SK-N-SH (cell line): ENCODE measurements at regions not wholly inside any gene's neighbourhood (a gene's known extent, or its start where the extent isn't known, plus 50 kb on each side); places are given as distances from the start of the nearest gene placed in this dataset.

Source experiments
- CTCF ChIA-PET: fragments of 300-600, 350-600 bp; formaldehyde crosslinking; extraction: SDS; loops from one replicate; lab custom pipeline; 2021; lab: Yijun Ruan, JAX
- POLR2A ChIA-PET: fragments of 350-600 bp; sonication (Branson Sonifier 250); formaldehyde crosslinking; extraction: SDS; loops from one replicate; lab custom pipeline; 2020; ENCODE audit warnings: antibody characterized with exemption, inconsistent platforms; lab: Yijun Ruan, JAX
- DNase-seq: peaks from one replicate; pipeline ENCODE4 v3.0.0; 2012
- H2AFZ ChIP-seq: fragments of 200-600 bp; sonication (generic); 2 replicates; pipeline ENCODE4 v1.8.1; 2016; ENCODE audit warnings: antibody characterized with exemption, mild to moderate bottlenecking, low read depth
- H3F3A ChIP-seq: fragments of 200-600 bp; sonication (generic); replicated peaks from 2 replicates; pipeline ENCODE3; 2016; ENCODE audit warnings: antibody characterized with exemption, mild to moderate bottlenecking; ENCODE audit not compliant: insufficient read depth
- H3K27ac ChIP-seq, 2 experiments: fragments of 200-500 bp in 1 of 2; fragments of 200-600 bp in 1 of 2; sonication (Bioruptor generic) in 1 of 2; sonication (generic), shearing (Covaris generic) in 1 of 2; 2 replicates each; pipeline versions ENCODE4 v1.5.1 to v1.6.1; 2014 to 2016; ENCODE audit warnings: low read depth in 2 of 2, inconsistent platforms in 1 of 2, low read length in 1 of 2, mild to moderate bottlenecking in 1 of 2, mixed read lengths in 1 of 2
- H3K27me3 ChIP-seq: fragments of 200-600 bp; sonication (generic), shearing (Covaris generic); 2 replicates; pipeline ENCODE4 v1.6.1; 2016; ENCODE audit warnings: mixed run types; ENCODE audit not compliant: insufficient read depth
- H3K36me3 ChIP-seq, 2 experiments: fragments of 200-500 bp in 1 of 2; fragments of 200-600 bp in 1 of 2; sonication (Bioruptor generic) in 1 of 2; sonication (generic) in 1 of 2; replicated peaks in 1 of 2; 2 replicates each; pipeline versions ENCODE3 to v1.5.1; 2014 to 2016; ENCODE audit warnings: low read length in 1 of 2, mild to moderate bottlenecking in 1 of 2; ENCODE audit not compliant: insufficient read depth in 2 of 2, control insufficient read depth in 1 of 2
- H3K4me1 ChIP-seq, 2 experiments: fragments of 200-500 bp in 1 of 2; fragments of 200-600 bp in 1 of 2; sonication (Bioruptor generic) in 1 of 2; sonication (generic), shearing (Covaris generic) in 1 of 2; 2 replicates each; pipeline versions ENCODE4 v1.5.1 to v1.6.1; 2014 to 2016; ENCODE audit warnings: low read depth in 1 of 2, low read length in 1 of 2, mixed run types in 1 of 2; ENCODE audit not compliant: insufficient read depth in 2 of 2, control insufficient read depth in 1 of 2
- H3K4me2 ChIP-seq: fragments of 200-600 bp; sonication (generic), shearing (Covaris generic); 2 replicates; pipeline ENCODE4 v1.6.1; 2017; ENCODE audit warnings: mixed run types
- H3K4me3 ChIP-seq, 2 experiments: fragments of 200-500 bp in 1 of 2; fragments of 200-600 bp in 1 of 2; sonication (Bioruptor generic) in 1 of 2; sonication (generic), shearing (Covaris generic) in 1 of 2; 2 replicates each; pipeline versions ENCODE4 v1.5.1 to v1.8.1; 2014 to 2016; ENCODE audit warnings: low read depth in 2 of 2, inconsistent platforms in 1 of 2, low read length in 1 of 2, mild to moderate bottlenecking in 1 of 2, mixed read lengths in 1 of 2, moderate library complexity in 1 of 2
- H3K79me2 ChIP-seq: fragments of 200-600 bp; sonication (generic); 2 replicates; pipeline ENCODE4 v1.8.1; 2017; ENCODE audit warnings: mild to moderate bottlenecking; ENCODE audit not compliant: insufficient read depth
- H3K9ac ChIP-seq: fragments of 200-600 bp; sonication (generic); 2 replicates; pipeline ENCODE4 v1.6.1; 2017; ENCODE audit warnings: mixed run types
- H3K9me2 ChIP-seq: fragments of 200-600 bp; sonication (generic); 2 replicates; pipeline ENCODE4 v1.6.1; 2017; ENCODE audit warnings: mixed run types
- H3K9me3 ChIP-seq: fragments of 200-600 bp; sonication (generic); 2 replicates; pipeline ENCODE4 v1.6.1; 2017; ENCODE audit warnings: mixed run types, mild to moderate bottlenecking, moderate library complexity
- H4K20me1 ChIP-seq: fragments of 200-600 bp; sonication (generic); 2 replicates; pipeline ENCODE4 v1.6.1; 2017; ENCODE audit warnings: mild to moderate bottlenecking, mixed run types; ENCODE audit not compliant: insufficient read depth
- CHD2 ChIP-seq: fragments of 150-350 bp; IDR thresholded peaks from 2 replicates; pipeline ENCODE4 v1.6.1; 2018; ENCODE audit warnings: low read length; ENCODE audit not compliant: partially characterized antibody
- ELF1 ChIP-seq: IDR thresholded peaks from 2 replicates; pipeline ENCODE4 v1.4.0; 2012
- FOSL2 ChIP-seq: IDR thresholded peaks from 2 replicates; pipeline ENCODE4 v1.4.0; 2012; ENCODE audit warnings: low read depth, mild to moderate bottlenecking, moderate library complexity, borderline replicate concordance
- GABPA ChIP-seq: IDR thresholded peaks from 2 replicates; pipeline ENCODE4 v1.4.0; 2012; ENCODE audit warnings: low read depth, mild to moderate bottlenecking
- IRF3 ChIP-seq: fragments of 150-350 bp; IDR thresholded peaks from 2 replicates; pipeline ENCODE4 v1.6.1; 2016; ENCODE audit warnings: mild to moderate bottlenecking, low read depth, low read length
- JUND ChIP-seq: IDR thresholded peaks from 2 replicates; pipeline ENCODE4 v1.4.0; 2012
- MEF2A ChIP-seq: IDR thresholded peaks from 2 replicates; pipeline ENCODE4 v1.4.0; 2012; ENCODE audit warnings: low read depth, borderline replicate concordance
- MXI1 ChIP-seq: IDR thresholded peaks from 2 replicates; pipeline ENCODE4 v1.6.1; 2012; ENCODE audit warnings: mild to moderate bottlenecking, low read depth, low read length, improper control_type of control experiment
- NFIC ChIP-seq: IDR thresholded peaks from 2 replicates; pipeline ENCODE4 v1.4.0; 2012; ENCODE audit warnings: borderline replicate concordance
- NRF1 ChIP-seq: IDR thresholded peaks from 2 replicates; pipeline ENCODE4 v1.6.1; 2012; ENCODE audit warnings: low read depth, mild to moderate bottlenecking, low read length
- PBX3 ChIP-seq: IDR thresholded peaks from 2 replicates; pipeline ENCODE4; 2012
- POLR2AphosphoS5 ChIP-seq: IDR thresholded peaks from 2 replicates; pipeline ENCODE4 v1.6.1; 2012; ENCODE audit warnings: low read depth, low read length
- RAD21 ChIP-seq: IDR thresholded peaks from 2 replicates; pipeline ENCODE4 v1.6.1; 2012; ENCODE audit warnings: mild to moderate bottlenecking, low read length
- RCOR1 ChIP-seq: fragments of 150-350 bp; IDR thresholded peaks from 2 replicates; pipeline ENCODE4 v1.6.1; 2017; ENCODE audit warnings: antibody characterized with exemption, low read length
- REST ChIP-seq: IDR thresholded peaks from 2 replicates; pipeline ENCODE4 v1.6.1; 2012; ENCODE audit warnings: mild to moderate bottlenecking, low read depth, low read length, moderate library complexity
- RFX5 ChIP-seq: IDR thresholded peaks from 2 replicates; pipeline ENCODE4 v1.6.1; 2012; ENCODE audit warnings: mild to moderate bottlenecking, improper control_type of control experiment, low read length
- SMC3 ChIP-seq: IDR thresholded peaks from 2 replicates; pipeline ENCODE4 v1.6.1; 2012; ENCODE audit warnings: low read depth, low read length, improper control_type of control experiment
- TCF12 ChIP-seq: IDR thresholded peaks from 2 replicates; pipeline ENCODE4 v1.4.0; 2012
- USF2 ChIP-seq: fragments of 150-350 bp; IDR thresholded peaks from 2 replicates; pipeline ENCODE4 v1.6.1; 2017; ENCODE audit warnings: antibody characterized with exemption, low read length, low read depth, borderline replicate concordance
- YY1 ChIP-seq: IDR thresholded peaks from 2 replicates; pipeline ENCODE4 v1.4.0; 2012; ENCODE audit warnings: low read depth, mild to moderate bottlenecking
- WGBS: methylation state at CpG from one replicate; pipeline ENCODE4 v1.1.6; 2017; ENCODE audit warnings: low lambda C conversion rate; 5-methylcytosine and 5-hydroxymethylcytosine counted together

- DNase-seq: no peak
- Histone ChIP-seq H3F3A (no peaks in the 10 kb centered on the region), H3K36me3 (no peaks in the 10 kb centered on the region), H3K27me3 (no peaks in the 10 kb centered on the region)
- no peak for TF ChIP-seq TCF12
- no peak for TF ChIP-seq JUND
- no peak for TF ChIP-seq RFX5
- no peak for TF ChIP-seq GABPA
- no peak for TF ChIP-seq NFIC
- no peak for TF ChIP-seq NRF1
- no peak for TF ChIP-seq PBX3
- no peak for TF ChIP-seq POLR2AphosphoS5
- no peak for TF ChIP-seq FOSL2
- TF ChIP-seq MEF2A: no peak
- no peak for TF ChIP-seq REST
- TF ChIP-seq IRF3: no peak
- no peak for TF ChIP-seq RCOR1
- TF ChIP-seq CHD2: no peak
- no peak for TF ChIP-seq ELF1
- TF ChIP-seq, all 33 proteins: peak for 0
- Histone ChIP-seq H3K4me1 (no peaks in the 10 kb centered on the region), H3K9me2 (no peaks in the 10 kb centered on the region), H3K79me2 (no peaks in the 10 kb centered on the region), H3K27ac (no peak overlapping the region), H4K20me1 (no peaks in the 10 kb centered on the region), H3K9me3 (no peaks in the 10 kb centered on the region), H2AFZ (no peak overlapping the region), H3K4me2 (no peak overlapping the region), H3K4me3 (no peak overlapping the region), H3K9ac (no peak overlapping the region)
- 0% methylated on average over 1 of the region's 1 CpG for WGBS
- ChIA-PET POLR2A (no interaction called here), CTCF (interaction anchor here (1.1 kb wide), 1 partner anchor 29 kb away, joined by 3 read pairs; no protein-coding TSS in a partner anchor)
These were observed 100.9 kb upstream of the CRBN start for GRCh38 chr3:3280396-3280795.

GRCh38 chr3:3278073-3278472 lies 98.6 kb upstream of the CRBN start:
- no peak overlapping the region for H2AFZ ChIP-seq
- no peak overlapping the region for H3K27ac ChIP-seq
- H3K9me3 ChIP-seq: no peaks in the 10 kb centered on the region
- no peaks in the 10 kb centered on the region for H3K79me2 ChIP-seq
- H3K4me2 ChIP-seq: no peak overlapping the region
- H3K27me3 ChIP-seq: no peaks in the 10 kb centered on the region
- no peak overlapping the region for H3K9ac ChIP-seq
- no peaks in the 10 kb centered on the region for H3K9me2 ChIP-seq
- no peaks in the 10 kb centered on the region for H4K20me1 ChIP-seq
- no peak overlapping the region for H3K4me3 ChIP-seq
- 0% methylated on average over 1 of the region's 1 CpG for WGBS
- no peaks in the 10 kb centered on the region for H3K4me1 ChIP-seq
- POLR2A ChIA-PET: no interaction called here
- CTCF ChIA-PET: no interaction called here
- H3F3A ChIP-seq: no peaks in the 10 kb centered on the region
- no peaks in the 10 kb centered on the region for H3K36me3 ChIP-seq
- no peak for DNase-seq
- no peak for TF ChIP-seq REST
- TF ChIP-seq MXI1: no peak
- no peak for TF ChIP-seq GABPA
- TF ChIP-seq YY1: no peak
- no peak for TF ChIP-seq RAD21
- TF ChIP-seq POLR2AphosphoS5: no peak
- no peak for TF ChIP-seq SMC3
- no peak for TF ChIP-seq FOSL2
- TF ChIP-seq NFIC: no peak
- no peak for TF ChIP-seq RCOR1
- no peak for TF ChIP-seq USF2
- TF ChIP-seq CHD2: no peak
